IPS-18a (cell line): ENCODE measurements at regions not wholly inside any gene's neighbourhood (a gene's known extent, or its start where the extent isn't known, plus 50 kb on each side); places are given as distances from the start of the nearest gene placed in this dataset.
"Not testable (repeated sequence)": the region's sequence is repeated elsewhere in the genome, so short reads cannot be mapped to it uniquely, and the experiment has no call there.

Experiments
- H3K27ac ChIP-seq: one replicate; pipeline ENCODE4 v1.5.1; 2013; ENCODE audit warnings: low read length
- H3K27me3 ChIP-seq: one replicate; pipeline ENCODE4 v1.6.1; 2013; ENCODE audit warnings: mild to moderate bottlenecking, low read length; ENCODE audit not compliant: control insufficient read depth, insufficient read depth
- H3K36me3 ChIP-seq: one replicate; pipeline ENCODE4 v1.6.1; 2013; ENCODE audit warnings: low read depth, low read length; ENCODE audit not compliant: control insufficient read depth
- H3K4me1 ChIP-seq: one replicate; pipeline ENCODE4 v1.6.1; 2013; ENCODE audit warnings: low read depth, low read length; ENCODE audit not compliant: control insufficient read depth
- H3K4me3 ChIP-seq: one replicate; pipeline ENCODE4 v1.5.1; 2013; ENCODE audit warnings: low read length
- H3K9ac ChIP-seq: one replicate; pipeline ENCODE4 v1.6.1; 2013; ENCODE audit warnings: mild to moderate bottlenecking, low read length, moderate library complexity
- H3K9me3 ChIP-seq: one replicate; pipeline ENCODE4 v1.6.1; 2013; ENCODE audit warnings: low read depth, low read length; ENCODE audit not compliant: control insufficient read depth

DNA sequence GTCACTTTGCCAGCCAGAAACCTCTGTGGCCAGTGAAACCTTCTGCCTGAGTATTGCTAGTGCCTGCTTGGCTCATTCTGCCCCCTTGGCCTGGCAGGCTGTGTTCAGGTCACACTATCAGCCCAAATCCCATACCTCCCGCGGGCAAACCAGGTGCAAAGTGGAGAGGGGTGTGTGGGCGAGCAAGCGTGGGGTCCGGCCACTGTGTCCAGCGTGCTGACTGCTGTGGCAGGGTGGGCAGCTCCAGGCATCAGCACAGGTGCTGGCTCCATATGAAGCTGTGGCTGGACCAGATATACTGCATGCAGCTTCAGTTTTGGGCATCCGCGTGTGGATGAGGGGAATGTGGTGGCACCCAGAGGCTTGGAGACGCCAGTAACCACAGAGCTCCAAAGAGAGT lies 576.5 kb upstream of the EDIL3 start:
- no peak overlapping the region for H3K27ac ChIP-seq
- no peak overlapping the region for H3K4me3 ChIP-seq
- no peaks in the 10 kb centered on the region for H3K36me3 ChIP-seq
- H3K27me3 ChIP-seq: no peaks in the 10 kb centered on the region
- H3K9ac ChIP-seq: no peak overlapping the region
- H3K4me1 ChIP-seq: no peaks in the 10 kb centered on the region
- H3K9me3 ChIP-seq: no peaks in the 10 kb centered on the region

DNA sequence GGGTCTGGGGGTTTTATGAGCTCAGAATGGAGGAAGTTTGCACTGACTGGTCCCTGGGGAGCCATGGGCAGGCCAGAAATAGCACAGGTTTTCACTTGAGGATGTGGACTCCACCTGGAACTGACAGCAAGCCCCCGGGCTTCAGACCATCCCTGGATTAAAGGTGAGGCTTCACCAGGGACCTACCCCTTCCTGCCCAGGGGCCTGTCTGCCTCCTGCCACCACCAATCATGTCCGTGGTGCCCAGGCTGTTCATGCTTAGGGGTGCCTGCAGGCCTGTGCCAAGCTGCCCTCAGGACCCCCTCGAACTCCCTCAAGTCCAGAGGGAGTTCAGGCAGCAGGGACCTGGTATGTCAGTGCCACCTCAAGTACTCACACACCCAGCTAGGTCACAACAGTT lies 577.2 kb upstream of the EDIL3 start:
- Histone ChIP-seq H3K27ac (no peak overlapping the region), H3K9ac (no peak overlapping the region), H3K4me3 (no peak overlapping the region), H3K27me3 (no peaks in the 10 kb centered on the region), H3K4me1 (no peaks in the 10 kb centered on the region), H3K9me3 (no peaks in the 10 kb centered on the region), H3K36me3 (no peaks in the 10 kb centered on the region)

DNA sequence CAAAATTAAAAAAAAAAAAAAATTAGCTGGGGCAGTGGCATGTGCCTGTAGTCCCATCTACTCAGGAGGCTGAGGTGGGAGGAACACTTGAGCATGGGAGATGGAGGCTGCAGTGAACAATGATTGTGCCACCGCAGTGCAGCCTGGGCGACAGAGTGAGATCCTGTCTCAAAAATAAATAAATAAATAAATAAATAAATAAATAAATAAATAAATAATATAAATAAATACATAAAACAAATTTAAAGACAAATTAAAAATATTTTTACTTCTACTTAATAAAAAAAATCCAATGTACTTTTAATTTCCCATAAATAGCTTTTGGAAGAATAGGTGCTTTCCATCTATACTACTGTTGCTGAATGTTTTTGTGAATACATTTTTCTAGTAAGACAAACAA lies 598.4 kb upstream of the EDIL3 start:
- Histone ChIP-seq H3K9me3 (no peaks in the 10 kb centered on the region), H3K36me3 (no peaks in the 10 kb centered on the region), H3K9ac (no peak overlapping the region), H3K27ac (no peak overlapping the region), H3K4me1 (peaks cover 3% of the 10 kb centered on the region), H3K27me3 (no peaks in the 10 kb centered on the region), H3K4me3 (no peak overlapping the region)

DNA sequence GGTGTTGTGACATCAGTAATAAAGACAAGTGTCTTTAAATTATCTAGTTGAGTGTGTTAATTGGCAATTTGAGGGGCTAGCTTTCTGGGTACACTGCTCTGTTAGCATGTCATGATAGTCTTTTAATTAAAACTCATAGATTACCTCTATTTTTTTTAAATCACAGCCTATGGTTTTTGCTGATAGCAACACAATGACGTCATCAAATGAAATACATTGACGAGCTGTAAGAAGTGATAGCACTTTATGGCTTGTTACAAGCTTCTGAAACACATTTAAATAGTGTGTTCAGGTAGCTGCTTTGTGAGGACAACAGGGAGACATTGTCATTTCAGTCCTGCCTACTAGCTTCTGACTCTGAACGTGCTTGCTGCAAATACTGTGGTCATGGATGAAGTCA lies 600.5 kb upstream of the EDIL3 start:
- Histone ChIP-seq H3K4me3 (no peak overlapping the region), H3K9me3 (no peaks in the 10 kb centered on the region), H3K4me1 (peaks cover 3% of the 10 kb centered on the region), H3K36me3 (no peaks in the 10 kb centered on the region), H3K27me3 (no peaks in the 10 kb centered on the region), H3K27ac (no peak overlapping the region), H3K9ac (no peak overlapping the region)

DNA sequence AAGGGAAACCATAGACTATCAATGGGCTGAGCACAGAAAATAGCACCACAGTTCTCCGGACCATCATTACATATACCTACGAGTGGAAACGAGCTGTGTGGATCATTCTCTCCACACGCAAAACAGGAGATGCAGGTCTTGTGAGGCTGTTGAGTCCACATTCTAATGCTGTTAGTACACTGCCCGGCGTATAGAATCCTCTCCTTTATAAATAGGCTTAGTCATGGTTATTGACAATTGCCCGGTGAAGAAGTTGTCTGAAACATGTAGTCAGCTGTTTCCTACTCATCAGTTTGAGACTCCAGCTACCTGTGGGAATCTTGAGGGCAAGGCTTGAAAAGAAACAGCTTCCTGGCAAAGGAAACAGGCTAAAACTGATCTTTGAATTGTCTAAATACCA lies 602.0 kb upstream of the EDIL3 start:
- Histone ChIP-seq H3K4me1 (no peaks in the 10 kb centered on the region), H3K27ac (no peak overlapping the region), H3K36me3 (no peaks in the 10 kb centered on the region), H3K27me3 (no peaks in the 10 kb centered on the region), H3K4me3 (no peak overlapping the region), H3K9me3 (no peaks in the 10 kb centered on the region), H3K9ac (no peak overlapping the region)

DNA sequence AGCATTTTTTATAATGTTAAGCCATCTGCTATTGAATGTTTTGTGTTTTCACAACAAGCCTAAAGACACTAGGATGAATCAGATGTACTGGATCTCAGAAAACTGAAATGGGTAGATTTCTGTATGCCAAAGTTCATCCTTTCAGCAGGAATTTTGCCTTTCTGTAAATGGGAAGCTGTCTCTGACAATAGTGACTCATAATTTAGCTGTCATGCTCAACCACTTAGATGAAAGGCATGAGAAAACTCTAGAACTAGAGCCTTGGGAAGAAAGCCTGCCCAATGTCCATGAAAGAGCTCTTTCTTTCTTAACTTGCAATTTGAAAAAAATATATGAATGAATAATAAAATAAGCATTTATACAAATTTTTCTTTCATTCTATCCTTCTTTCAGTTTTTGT lies 616.0 kb upstream of the EDIL3 start:
- Histone ChIP-seq H3K4me3 (no peak overlapping the region), H3K27me3 (no peaks in the 10 kb centered on the region), H3K9me3 (no peaks in the 10 kb centered on the region), H3K36me3 (no peaks in the 10 kb centered on the region), H3K27ac (no peak overlapping the region), H3K4me1 (no peaks in the 10 kb centered on the region), H3K9ac (no peak overlapping the region)

DNA sequence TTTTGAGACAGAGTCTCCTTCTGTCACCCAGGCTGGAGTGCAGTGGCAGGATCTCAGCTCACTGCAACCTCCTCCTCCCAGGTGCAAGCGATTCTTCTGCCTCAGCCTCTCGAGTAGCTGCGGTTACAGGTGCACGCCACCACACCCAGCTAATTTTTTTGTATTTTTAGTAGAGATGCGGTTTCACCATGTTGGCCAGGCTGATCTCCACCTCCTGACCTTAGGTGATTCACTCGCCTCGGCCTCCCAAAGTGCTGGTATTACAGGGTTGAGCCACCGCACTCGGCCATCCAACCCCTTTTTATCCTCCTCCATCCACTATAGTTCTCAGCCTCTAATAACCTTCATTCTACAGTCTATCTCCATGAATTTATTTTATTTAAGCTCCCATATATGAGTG lies 617.3 kb upstream of the EDIL3 start:
- H3K9me3 ChIP-seq, H3K4me1 ChIP-seq, H3K36me3 ChIP-seq, H3K9ac ChIP-seq, H3K27ac ChIP-seq, H3K4me3 ChIP-seq, H3K27me3 ChIP-seq: not testable (repeated sequence)

DNA sequence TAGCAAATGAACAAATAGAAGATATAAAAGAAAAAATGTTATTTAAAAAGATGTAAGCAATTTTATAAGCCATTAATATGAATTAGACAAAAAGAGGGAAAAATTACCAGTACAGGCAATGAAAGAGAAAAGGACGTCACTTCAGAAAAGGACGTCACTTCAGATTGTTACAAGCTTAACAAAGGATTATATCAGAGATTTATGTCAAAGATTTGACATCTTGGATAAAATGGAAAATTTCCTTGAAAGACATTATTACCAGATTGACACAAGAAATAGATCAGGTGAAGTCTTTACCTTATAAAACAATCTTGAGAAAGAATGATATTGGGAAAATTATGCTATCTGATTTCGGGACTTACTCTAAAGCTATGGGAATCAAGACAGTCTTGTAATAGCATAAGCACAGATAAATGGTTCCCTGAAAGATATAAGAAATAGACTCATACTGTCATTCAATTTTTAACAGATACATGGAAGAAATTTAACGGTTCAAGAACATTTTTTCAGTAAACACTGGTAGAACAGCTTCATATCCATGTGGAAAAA lies 625.4 kb upstream of the EDIL3 start:
- Histone ChIP-seq H3K9me3 (no peaks in the 10 kb centered on the region), H3K27ac (no peak overlapping the region), H3K36me3 (no peaks in the 10 kb centered on the region), H3K9ac (no peak overlapping the region), H3K27me3 (no peaks in the 10 kb centered on the region), H3K4me3 (no peak overlapping the region), H3K4me1 (no peaks in the 10 kb centered on the region)

DNA sequence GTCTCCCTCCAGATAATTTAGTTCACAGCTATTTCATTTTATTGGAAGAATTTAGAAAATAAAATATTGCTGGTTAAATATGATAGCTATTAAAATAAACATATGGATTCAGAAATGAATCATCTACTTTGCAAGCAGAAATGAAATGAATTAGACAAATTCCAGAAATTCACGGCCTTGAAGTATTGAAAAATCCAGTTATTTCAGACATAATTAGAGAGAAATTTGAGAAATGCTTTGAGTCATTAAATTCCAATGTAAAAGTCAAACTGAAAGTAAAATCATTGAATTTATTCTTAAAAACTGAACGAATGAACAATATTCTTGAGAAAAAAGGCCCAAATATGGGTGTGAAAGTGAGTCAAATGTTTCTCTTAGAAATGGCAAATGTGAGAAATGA lies 632.6 kb upstream of the EDIL3 start:
- H3K27me3 ChIP-seq: no peaks in the 10 kb centered on the region
- no peaks in the 10 kb centered on the region for H3K36me3 ChIP-seq
- H3K4me1 ChIP-seq: no peaks in the 10 kb centered on the region
- no peaks in the 10 kb centered on the region for H3K9me3 ChIP-seq
- H3K9ac ChIP-seq: no peak overlapping the region
- H3K4me3 ChIP-seq: no peak overlapping the region
- no peak overlapping the region for H3K27ac ChIP-seq

DNA sequence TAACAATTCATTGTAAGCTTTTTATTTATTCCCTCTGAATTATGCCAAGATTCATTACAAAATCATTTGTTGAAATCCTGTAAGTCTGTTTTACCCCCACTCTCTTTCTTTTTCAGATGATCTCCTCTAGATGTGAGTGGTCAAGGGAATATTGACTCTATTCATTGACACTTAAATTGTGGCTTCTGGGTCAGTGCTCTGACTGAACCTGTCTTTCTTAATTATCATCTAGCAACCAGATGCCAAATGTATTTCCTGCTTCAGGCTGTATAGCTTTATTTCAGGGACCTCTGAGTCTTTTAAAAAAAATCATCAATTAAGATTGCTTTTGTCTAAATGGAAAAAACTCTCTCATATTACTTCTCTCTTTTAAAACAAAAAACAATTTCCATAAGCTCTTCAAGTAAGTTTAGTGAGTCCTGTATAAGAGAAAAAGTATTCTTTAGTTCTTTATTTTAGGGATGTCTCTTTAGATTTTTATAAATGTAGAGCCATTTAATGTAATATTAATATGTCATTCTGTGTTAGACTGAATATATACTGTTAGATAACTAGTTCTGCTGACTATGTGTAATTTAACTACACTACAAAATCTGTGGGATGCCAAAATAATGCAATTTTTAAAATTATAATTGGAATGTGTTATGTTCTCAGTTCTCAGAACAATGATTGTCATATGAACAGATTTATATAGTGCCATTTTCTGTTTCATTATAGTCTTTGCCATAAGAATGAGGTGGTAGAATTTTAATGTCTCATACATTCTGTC lies 645.8 kb upstream of the EDIL3 start:
- H3K27me3 ChIP-seq: no peaks in the 10 kb centered on the region
- no peak overlapping the region for H3K4me3 ChIP-seq
- no peaks in the 10 kb centered on the region for H3K9me3 ChIP-seq
- no peaks in the 10 kb centered on the region for H3K36me3 ChIP-seq
- H3K4me1 ChIP-seq: no peaks in the 10 kb centered on the region
- no peak overlapping the region for H3K9ac ChIP-seq
- no peak overlapping the region for H3K27ac ChIP-seq

DNA sequence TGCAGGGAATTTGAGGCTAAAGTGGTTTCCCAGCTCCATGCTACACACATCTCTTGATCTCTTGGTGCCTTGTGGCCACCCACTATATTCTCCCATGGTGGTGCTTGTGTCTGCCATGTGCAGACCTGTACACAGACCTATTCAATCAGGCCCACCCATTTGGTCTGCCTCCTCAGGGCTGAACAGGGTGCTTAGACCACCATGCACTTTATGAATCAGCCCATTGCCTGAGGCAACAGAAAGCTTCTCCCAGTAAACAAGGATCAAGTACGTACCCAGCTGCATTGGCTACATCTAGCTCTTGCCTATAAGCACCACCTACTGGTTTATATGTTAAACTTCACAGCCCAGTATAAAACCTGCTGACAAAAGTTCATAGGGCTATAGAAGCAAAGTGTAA lies 664.3 kb upstream of the EDIL3 start:
- H3K36me3 ChIP-seq: no peaks in the 10 kb centered on the region
- no peaks in the 10 kb centered on the region for H3K4me1 ChIP-seq
- H3K9ac ChIP-seq: no peak overlapping the region
- H3K9me3 ChIP-seq: no peaks in the 10 kb centered on the region
- H3K27me3 ChIP-seq: no peaks in the 10 kb centered on the region
- no peak overlapping the region for H3K4me3 ChIP-seq
- H3K27ac ChIP-seq: no peak overlapping the region

DNA sequence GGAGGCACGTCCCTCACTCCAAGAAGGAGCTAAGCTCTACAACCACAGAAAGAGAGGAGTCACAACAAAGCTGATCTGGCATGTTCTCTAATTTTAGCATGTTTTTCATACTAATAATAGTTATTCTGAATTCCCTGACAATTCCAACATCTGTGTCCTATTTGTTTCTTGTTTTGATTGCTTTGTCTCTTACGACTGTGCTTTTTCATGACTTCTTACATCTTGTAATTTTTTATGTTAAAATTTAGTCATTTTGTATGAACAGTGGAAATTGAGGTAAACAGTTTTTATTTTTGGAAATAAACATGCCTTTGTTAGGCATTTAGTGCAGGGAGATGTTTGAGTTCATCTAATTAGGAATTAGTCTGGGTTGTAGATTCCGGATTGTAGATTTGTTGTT lies 668.1 kb upstream of the EDIL3 start:
- Histone ChIP-seq H3K9me3 (no peaks in the 10 kb centered on the region), H3K36me3 (no peaks in the 10 kb centered on the region), H3K4me1 (no peaks in the 10 kb centered on the region), H3K9ac (no peak overlapping the region), H3K27ac (no peak overlapping the region), H3K4me3 (no peak overlapping the region), H3K27me3 (no peaks in the 10 kb centered on the region)
